Middle frontal gyrus (tissue), 1 donor: ENCODE measurements at regions not wholly inside any gene's neighbourhood (a gene's known extent, or its start where the extent isn't known, plus 50 kb on each side); places are given as distances from the start of the nearest gene placed in this dataset.

ENCODE experiments used
- DNase-seq: peaks from one replicate; pipeline ENCODE4 v3.0.0-alpha.2; 2015; ENCODE audit warnings: low spot score; ENCODE audit errors: extremely low spot score

DNA sequence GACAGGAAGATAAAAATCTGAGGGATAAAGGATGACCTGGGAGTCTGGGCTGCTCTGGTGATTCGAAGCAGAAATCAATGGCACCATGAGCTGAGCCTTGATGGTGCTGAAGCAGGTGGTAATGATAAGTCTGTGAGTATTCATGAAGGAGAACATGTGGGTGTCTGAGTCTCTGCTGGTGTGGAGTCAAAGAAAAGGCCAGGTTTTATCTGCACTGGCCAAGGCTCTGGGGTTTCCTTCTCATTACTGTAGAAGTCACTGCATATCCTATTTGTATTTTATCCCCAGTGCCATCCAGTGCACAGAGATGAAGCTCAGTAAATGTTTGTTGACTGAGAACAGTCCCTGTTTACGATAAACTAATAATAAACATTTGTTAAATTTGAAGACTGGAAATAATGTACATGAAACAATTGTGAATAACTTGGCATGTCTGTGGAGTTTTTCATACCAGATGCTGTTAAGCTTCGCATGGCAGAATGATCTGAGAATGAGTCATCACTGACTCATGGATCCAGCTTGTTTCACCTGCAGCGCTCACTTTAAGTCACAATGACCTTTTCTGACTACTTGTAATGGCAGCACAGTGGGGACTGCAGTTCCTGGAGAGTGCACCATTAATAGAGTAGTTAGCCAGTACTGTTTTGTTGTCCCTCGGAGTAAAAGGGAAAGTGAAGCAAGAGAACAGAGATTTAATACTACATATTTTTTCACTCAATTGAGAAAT is 538.5 kb downstream of the HTR7 start:
- DNase-seq, result peak; percentile 6

DNA sequence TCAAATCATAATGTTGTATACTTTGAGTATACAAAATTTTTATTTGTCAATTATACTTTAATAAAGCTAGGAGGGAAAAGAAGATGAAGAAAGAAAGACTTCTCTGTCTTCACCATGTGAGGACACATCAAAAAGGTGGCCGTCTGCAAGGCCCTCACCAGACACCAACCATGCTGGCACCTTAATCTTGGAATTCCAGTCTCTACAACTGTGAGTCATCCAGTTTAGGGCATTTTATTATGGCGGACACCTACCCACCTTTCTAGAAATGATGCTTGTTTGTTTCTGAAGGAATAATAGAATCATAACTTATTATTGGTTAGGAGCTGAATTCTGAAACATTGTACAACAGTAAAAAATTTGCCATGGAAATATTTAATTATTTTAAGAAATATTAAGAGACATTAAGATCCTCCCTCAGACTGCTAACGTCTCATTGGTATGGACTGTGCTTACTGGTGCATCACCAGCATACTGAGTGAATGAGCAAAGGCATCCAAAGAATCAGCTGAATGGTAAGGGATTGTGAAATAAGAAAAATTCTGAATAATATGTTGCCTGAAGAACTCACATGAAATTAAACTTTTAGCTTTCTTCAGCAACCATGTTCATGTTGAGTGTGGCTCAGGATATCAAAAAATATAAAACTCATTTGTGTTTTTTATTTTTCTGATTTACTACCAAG is 536.6 kb downstream of the HTR7 start:
- DNase-seq, result no peak

DNA sequence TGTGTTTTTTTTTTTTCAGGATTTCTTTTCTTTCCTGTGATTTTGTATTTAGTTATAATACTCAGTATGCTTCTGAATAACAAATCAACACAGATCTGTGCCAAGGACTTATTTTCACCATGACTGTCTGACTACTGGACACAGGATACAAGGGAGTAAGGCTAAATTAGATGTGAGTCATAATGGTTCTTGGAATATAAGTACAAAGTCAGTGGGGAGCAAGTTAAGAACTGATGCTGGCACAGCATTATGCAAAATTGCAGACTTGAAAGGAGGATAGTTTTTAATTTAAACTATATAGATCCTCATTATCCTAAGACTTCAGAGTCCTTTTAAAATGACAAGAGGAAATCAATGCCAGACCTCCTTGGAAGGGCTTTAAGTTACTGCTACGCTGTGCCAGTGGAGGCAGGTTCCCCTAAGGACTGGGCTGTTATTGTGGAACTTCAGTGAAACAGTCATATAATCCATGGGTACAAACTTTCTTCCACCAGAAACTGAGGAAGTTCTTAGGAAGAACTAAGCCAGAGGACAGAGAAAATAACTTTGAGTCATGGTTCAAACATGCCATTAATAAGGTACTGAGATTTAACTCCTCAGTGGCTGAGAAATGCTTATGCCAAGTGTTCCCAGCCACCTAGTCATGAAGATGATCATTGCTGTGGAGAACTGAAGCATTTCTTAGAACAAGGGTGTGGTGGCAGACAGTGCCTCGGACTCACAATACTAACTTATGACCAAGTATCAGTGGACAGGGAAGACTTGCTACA is 531.2 kb downstream of the HTR7 start:
- no peak for DNase-seq

- no peak for DNase-seq
Measured at GRCh38 chr10:90327611-90328010, 530.2 kb downstream of the HTR7 start.

DNA sequence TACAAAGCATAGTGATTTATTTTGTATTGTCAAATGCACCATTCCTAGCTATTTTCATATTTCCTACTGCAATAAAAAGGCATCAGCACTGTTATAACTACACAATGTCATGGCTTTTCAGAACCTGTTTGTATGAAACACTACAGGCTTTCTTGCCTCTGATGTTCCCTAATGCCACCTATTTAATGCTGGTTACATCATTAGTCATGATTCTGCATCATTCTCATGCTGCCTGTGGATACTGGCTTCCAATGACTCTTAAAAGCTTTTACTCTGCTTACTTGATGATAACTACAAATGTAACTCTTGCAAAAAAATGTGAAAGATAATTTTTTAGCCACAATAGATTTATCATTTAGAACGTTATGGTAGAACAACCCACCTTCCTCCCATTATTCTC is 529.4 kb downstream of the HTR7 start:
- no peak for DNase-seq

DNA sequence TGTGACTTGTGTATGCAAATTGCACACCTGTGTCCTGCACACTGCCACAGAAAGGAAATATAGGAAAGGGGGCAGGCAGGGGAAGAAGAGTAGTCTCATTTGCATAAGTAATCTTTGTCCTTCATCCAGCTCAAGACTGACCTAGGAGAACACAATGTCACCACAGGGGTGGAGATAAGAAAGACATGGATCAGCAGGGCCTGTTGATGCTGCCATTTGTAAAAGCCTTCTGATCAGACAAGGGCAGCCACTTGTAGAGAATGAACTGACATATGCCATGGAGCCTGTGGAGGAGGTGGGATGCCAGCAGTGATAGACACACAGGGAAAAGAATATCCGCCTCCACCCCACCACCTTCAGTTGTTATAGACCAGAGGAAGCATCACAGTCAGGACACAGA is 528.9 kb downstream of the HTR7 start:
- DNase-seq, result no peak

- DNase-seq, result no peak
Measured at GRCh38 chr10:90337316-90337715, 520.5 kb downstream of the HTR7 start.

DNA sequence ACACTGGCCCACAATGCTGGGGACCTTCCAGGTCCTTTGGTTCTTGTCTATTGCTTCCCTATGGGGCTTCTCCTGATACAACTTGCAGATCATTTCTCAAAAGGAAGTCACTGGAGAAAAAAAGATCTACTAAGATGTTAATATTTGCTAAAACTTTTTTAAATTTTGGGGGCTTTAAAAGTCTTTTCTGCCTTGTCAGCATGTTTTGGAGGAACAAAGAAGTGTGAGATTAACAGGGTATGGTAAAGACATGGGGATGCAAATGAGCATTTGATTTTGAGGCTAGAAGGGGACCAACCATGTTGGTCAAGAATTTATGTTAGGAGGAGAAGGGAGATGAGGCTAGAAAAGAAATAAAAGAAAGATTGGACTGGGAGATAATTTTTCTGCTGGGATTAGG is 515.4 kb downstream of the HTR7 start:
- DNase-seq, result no peak

- DNase-seq, result no peak
Measured at GRCh38 chr10:90344226-90344625, 513.6 kb downstream of the HTR7 start.

GRCh38 chr10:90347239-90347638 is 510.6 kb downstream of the HTR7 start:
- no peak for DNase-seq

DNA sequence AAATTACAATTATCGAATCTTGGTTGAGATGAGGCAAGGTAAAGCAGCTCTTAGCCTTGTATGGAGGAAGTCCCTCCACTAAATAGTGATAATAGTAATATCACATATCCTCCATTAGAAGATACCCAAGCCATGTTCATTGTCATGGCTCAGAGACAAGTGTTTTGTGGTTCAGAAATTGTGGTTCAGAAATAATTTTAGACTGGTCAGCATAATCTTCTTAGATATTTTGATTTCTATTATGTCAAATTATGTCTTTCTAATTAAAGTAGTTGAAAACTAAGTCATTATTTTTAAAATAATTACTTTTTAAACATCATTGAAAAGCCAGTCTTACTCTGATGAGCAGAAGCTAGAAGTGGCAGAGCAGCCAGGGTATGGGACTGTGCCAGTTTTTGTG is 507.7 kb downstream of the HTR7 start:
- DNase-seq, result no peak

- DNase-seq, result no peak
Measured at GRCh38 chr10:90352288-90352687, 505.6 kb downstream of the HTR7 start.

DNA sequence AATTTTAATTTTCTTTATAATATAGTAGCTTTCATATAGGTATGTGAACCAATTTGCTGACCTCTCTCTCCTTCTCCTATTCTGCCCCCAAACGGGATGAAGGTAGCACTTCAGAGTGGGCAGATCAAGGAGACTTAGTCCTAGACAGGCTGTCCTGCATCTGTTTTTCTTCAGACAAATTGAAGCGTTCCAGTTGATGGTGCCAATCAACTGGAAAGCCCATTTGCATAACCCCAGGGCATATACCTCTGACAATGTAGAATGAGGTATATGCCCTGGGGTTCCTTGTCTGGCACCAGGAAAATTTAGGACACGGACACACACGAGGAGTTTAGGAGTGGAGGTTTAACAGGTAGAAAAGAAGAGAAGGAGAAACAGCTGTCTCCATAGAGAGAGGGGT is 502.9 kb downstream of the HTR7 start:
- DNase-seq, result no peak

- DNase-seq, result no peak
Measured at GRCh38 chr10:90363799-90364483, 493.9 kb downstream of the HTR7 start.

DNA sequence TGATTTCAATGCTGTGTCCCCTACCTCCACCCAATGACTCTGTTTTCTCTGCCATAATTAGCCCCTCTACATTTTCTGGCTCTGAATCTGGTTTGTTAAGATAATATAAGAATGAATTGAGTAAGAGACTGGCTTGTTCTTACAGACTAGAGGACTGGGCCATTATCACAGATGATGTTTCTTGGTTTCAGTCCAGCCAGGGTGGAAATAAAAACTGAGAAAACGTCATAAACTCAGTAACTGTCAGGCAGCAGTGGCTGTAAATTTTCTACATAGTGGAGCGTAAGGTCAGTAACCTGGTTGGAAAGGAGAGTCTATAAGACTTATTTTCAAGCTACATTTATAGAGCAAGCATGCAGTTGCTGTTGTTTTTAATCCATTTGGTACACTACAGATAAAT is 485.4 kb downstream of the HTR7 start:
- no peak for DNase-seq

DNA sequence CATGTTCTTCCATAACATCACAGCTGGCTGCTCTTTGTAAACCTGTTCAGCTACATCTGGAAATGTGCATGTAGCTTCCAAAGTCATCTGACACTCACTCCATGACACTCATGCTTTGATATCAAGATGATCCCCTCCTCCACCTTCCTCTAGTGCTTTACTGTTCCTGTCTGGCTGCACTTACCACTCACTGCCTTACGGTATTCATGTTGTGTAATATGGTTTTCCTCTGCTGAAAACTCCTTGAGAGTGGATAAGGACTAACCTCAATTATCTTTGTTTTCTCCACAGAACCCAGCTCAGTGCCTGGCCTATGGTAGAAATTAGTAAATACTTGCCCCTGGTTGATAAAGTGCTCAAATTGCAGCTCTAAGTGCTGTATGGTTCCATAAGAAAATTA is 483.9 kb downstream of the HTR7 start:
- DNase-seq, result no peak

DNA sequence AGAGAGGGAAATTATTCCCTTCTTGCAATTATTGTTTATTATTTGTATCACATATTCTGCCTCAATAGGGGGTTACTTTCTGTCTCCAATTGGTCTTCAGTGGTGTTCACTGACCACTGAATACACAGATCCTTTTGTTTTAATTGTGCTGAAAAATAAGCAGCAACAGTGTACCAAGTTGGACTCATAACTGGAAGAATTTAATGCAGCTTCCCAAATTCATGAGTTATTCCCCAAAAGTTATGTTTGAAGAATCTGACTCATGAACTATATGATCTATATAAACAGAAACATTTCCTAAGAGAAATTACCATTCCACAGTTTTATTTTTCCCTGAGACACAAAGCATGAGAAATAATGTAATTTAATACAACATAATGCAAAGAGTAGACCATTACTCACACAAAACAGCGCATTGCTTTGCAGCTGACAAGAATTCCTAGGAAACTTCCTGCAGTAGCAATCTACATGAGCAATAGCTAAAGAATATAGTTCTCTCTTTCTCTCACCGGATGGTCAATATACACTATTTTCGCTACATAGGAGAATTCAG is 479.2 kb downstream of the HTR7 start:
- DNase-seq, result no peak

DNA sequence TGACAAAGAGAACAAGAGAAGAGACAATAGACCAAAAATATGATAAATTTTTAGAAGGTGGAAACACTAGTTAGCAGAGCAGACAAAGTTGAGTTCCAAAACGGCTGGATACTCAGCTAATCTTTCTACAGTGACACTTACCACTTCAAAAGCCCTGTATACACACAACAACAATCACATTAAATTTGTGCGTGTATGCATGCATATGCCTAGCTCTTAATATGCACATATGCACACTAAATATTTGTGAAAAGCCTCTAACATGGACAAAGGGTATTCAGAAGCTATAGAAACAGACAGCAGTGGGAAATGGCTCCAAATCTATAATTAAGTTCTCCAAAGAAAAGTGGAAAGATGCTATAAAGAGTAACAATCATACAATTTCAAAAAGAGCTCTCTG is 476.4 kb downstream of the HTR7 start:
- no peak for DNase-seq

- no peak for DNase-seq
Measured at GRCh38 chr10:90389876-90390275, 468.0 kb downstream of the HTR7 start.

DNA sequence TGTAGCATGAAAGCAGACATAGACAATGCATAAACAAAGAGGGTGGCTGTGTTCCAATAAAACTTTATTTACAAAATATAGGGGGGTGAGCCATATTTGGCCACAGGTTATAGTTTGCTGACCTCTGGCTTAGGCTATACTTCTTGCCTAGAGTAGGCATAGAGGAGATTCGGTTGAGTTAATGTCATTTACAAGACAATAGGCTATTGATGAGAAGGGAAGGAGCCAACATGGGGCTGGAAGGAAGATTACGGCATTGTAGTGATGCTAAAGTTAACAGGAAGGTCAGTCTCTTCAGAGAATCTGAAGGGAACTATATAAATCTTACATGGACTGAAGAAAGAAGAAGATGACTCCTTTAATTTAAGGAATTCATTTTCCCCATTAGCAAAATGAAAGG is 463.5 kb downstream of the HTR7 start:
- no peak for DNase-seq

DNA sequence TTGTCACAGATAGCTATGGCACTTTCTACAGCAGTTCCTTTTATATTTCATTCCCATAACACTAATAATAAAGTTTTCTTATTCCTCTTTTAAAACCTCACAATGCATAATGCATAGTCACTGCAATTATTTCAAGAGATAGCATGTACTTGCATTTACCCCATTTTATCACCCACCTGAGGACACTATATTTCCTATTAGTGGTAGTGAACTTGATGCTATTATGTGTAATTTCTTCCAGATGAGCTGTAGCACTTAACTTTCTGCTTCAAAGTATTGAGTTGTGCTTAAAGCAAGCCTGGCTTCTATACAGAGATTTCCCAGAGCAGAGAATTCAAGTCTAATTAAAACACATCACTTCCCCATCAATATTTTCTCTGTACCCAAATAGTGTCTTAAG is 461.1 kb downstream of the HTR7 start:
- DNase-seq, result no peak

DNA sequence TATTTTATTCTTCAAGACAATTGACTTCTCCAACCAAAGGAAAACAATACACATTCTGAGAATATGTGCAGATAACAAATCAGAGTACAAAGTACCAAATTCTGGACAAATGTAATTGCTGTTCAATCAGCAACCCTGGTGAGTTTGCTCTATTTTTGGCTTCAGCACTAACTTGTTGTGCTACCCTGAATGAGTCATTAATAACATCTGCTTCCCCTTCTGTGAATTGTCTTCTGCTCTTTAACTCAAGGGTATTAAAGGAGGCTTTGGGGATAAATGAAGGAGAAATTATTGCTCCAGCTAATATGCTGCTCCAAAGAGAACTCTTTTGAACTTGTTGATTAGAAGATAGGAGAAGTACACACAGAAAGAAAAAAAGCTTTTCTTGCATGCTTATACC is 459.3 kb downstream of the HTR7 start:
- no peak for DNase-seq
